Esophagus squamous epithelium (tissue), 5 donors: ENCODE measurements at regions not wholly inside any gene's neighbourhood (a gene's known extent, or its start where the extent isn't known, plus 50 kb on each side); places are given as distances from the start of the nearest gene placed in this dataset.
A peak's percentile ranks its signal among the peaks of the same experiment; 100 is the strongest.

Source experiments
- DNase-seq: peaks from one replicate; lab custom pipeline; 2025; lab: John Stamatoyannopoulos, UW
- H3K27ac ChIP-seq, 4 donors: fragments of 200-600 bp; sonication (generic); one replicate each; pipeline ENCODE4 v1.5.1; 2016 to 2019; ENCODE audit warnings: mild to moderate bottlenecking in 1 of 4
- H3K27me3 ChIP-seq, 4 donors: fragments of 200-600 bp; sonication (generic); 1 replicate in 3 of 4; 2 replicates in 1 of 4; pipeline versions ENCODE4 v1.5.1 to v1.6.0; 2017 to 2021; ENCODE audit warnings: antibody characterized with exemption in 1 of 4
- H3K36me3 ChIP-seq, 3 donors: fragments of 200-600 bp; sonication (generic); one replicate each; pipeline ENCODE4 v1.5.1; 2016 to 2019
- H3K4me1 ChIP-seq, 3 donors: fragments of 200-600 bp; sonication (generic); one replicate each; pipeline ENCODE4 v1.5.1; 2017 to 2019
- H3K4me3 ChIP-seq, 4 donors: fragments of 200-600 bp; sonication (generic); 1 replicate in 3 of 4; 2 replicates in 1 of 4; pipeline ENCODE4 v1.5.1; 2016 to 2019; ENCODE audit warnings: mild to moderate bottlenecking in 2 of 4, moderate library complexity in 1 of 4
- H3K9me3 ChIP-seq, 3 donors: fragments of 200-600 bp; sonication (generic); one replicate each; pipeline ENCODE4 v1.5.1; 2016 to 2019
- CTCF ChIP-seq, 6 experiments: fragments of 450-650 bp in 4 of 6; fragments of 200-600 bp in 2 of 6; sonication (generic) in 2 of 6; IDR thresholded peaks; one replicate each; pipeline ENCODE4 v1.5.1; 2016 to 2019; ENCODE audit warnings: antibody characterized with exemption in 6 of 6, mild to moderate bottlenecking in 4 of 6, moderate library complexity in 4 of 6
- POLR2A ChIP-seq, 4 donors: fragments of 450-650 bp; IDR thresholded peaks; one replicate each; pipeline ENCODE4 v1.6.1; 2017; ENCODE audit warnings: antibody characterized with exemption in 4 of 4, mild to moderate bottlenecking in 4 of 4, moderate library complexity in 3 of 4
- WGBS, 2 donors: methylation state at CpG; one replicate each; pipeline ENCODE4 v1.1.5; 2018; 5-methylcytosine and 5-hydroxymethylcytosine counted together
- intact Hi-C: fragments of 100-400 bp; cut with DNase I; formaldehyde crosslinking; loops from one replicate; pipeline ENCODE4 v1.15.0; 2022
- donor health status: DM: yes; HTN: yes; CAD: no.

DNA sequence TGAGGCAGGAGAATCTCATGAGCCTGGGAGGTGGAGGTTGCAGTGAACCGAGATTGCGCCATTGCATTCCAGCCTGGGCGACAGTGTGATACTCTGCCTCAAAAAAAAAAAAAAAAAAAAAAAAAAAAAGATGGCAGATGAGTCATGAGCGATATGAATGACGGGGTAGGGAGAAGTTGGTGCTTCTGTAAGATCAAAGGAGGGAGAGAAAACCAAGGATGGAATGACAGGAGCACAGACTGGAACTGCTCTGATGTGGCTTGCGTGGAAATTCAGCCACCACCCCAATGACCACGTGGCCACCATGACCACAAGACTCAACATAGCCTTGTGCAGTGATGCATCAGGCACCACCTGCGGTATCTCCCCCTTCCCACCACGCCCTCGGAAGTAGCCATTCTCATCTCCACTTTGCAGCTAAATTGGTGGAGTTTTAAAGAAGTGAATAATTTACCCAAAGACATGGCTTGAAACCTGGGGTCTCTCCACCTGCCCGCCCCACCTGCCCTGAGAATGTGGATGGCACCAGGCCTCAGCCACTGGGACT, 96.0 kb downstream of the ACKR3 start:
- Histone ChIP-seq H3K27ac (no peak overlapping the region), H3K27me3 (no peaks in the 10 kb centered on the region), H3K4me1 (peaks cover 0 to 33% (median 10%) of the 10 kb centered on the region in 3 donors), H3K36me3 (no peaks in the 10 kb centered on the region), H3K4me3 (no peak overlapping the region), H3K9me3 (peaks cover 0 to 8% (median 0%) of the 10 kb centered on the region in 3 donors)
- TF ChIP-seq CTCF (IDR thresholded peaks at IDR 0.05) (no peak), POLR2A (IDR thresholded peaks at IDR 0.05) (no peak)
- no peak for DNase-seq
- 68 to 69% methylated on average over 11 of the region's 11 CpGs for WGBS, 2 donors
- intact Hi-C loops, result no loop called here

DNA sequence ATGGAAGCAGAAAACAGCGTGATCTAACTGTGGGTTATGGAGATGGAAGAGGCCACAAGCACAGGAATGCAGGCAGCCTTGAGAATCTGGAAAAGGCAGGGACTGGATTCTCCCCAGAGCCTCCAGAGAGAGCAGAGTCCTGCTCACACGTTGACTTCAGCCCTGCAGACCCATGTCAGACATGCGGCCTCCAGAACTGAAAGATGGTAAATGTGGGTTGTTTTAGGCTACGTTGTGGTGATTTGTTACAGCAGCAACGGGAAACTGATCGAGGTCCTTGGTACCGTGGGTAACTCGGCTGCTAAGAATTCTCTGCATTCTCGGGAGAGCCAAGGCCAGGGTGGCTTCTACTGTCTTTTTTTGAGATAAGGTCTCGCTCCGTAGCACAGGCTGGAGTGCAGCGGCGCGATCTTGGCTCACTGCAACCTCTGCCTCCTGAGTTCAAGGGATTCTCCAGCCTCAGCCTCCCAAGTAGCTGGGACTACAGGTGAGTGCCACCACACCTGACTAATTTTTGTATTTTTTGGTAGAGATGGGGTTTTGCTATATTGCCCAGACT, 97.1 kb downstream of the ACKR3 start:
- no peak overlapping the region for H3K4me3 ChIP-seq
- H3K27ac ChIP-seq, result no peak overlapping the region
- no peaks in the 10 kb centered on the region for H3K36me3 ChIP-seq
- intact Hi-C loops, result no loop called here
- H3K4me1 ChIP-seq, result peaks cover 0 to 22% (median 0%) of the 10 kb centered on the region in 3 donors
- no peak for TF ChIP-seq POLR2A (IDR thresholded peaks at IDR 0.05)
- TF ChIP-seq CTCF (IDR thresholded peaks at IDR 0.05), result no peak
- no peaks in the 10 kb centered on the region for H3K27me3 ChIP-seq
- 88 to 96% methylated on average over 14 of the region's 14 CpGs for WGBS, 2 donors
- no peak for DNase-seq
- H3K9me3 ChIP-seq, result peaks cover 0 to 8% (median 0%) of the 10 kb centered on the region in 3 donors

- DNase-seq, result no peak
- peaks cover 0 to 17% (median 0%) of the 10 kb centered on the region in 3 donors for H3K4me1 ChIP-seq
- WGBS, 2 donors, result 90 to 93% methylated on average over 3 to 4 of the region's 4 CpGs
- no peaks in the 10 kb centered on the region for H3K36me3 ChIP-seq
- peaks cover 0 to 8% (median 0%) of the 10 kb centered on the region in 3 donors for H3K9me3 ChIP-seq
- intact Hi-C loops, result no loop called here
- no peaks in the 10 kb centered on the region for H3K27me3 ChIP-seq
- TF ChIP-seq POLR2A (IDR thresholded peaks at IDR 0.05) (no peak), CTCF (IDR thresholded peaks at IDR 0.05) (no peak)
- no peak overlapping the region for H3K27ac ChIP-seq
- H3K4me3 ChIP-seq, result no peak overlapping the region
Observed at GRCh38 chr2:236667526-236667925, 97.9 kb downstream of the ACKR3 start.

DNA sequence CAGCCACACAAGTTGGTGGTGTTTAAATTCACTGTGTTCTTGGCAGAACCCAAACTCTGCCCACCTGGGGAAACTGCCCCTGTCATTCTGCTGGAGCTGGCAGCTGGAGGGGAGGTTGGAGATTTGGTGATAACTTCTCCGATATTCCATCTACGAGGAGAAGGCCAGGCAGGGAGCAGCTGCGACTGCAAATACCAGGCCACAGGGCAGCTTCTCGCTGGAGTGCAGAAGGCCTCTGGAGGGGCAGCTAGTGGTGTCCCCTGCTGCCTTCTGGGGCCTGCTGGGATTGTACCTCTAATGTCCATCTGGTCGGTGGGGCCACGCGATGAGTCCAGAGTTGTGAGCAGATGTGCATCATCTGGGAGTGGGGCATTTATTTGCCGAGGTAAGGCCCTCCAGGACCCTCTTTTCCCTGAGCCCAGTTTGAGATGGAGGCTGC, 98.9 kb downstream of the ACKR3 start:
- Histone ChIP-seq H3K4me3 (no peak overlapping the region), H3K9me3 (peaks cover 0 to 8% (median 0%) of the 10 kb centered on the region in 3 donors), H3K27me3 (no peaks in the 10 kb centered on the region), H3K4me1 (peaks cover 0 to 7% (median 0%) of the 10 kb centered on the region in 3 donors), H3K27ac (no peak overlapping the region), H3K36me3 (no peaks in the 10 kb centered on the region)
- no peak for DNase-seq
- TF ChIP-seq CTCF (IDR thresholded peaks at IDR 0.05) (no peak), POLR2A (IDR thresholded peaks at IDR 0.05) (no peak)
- 98% methylated on average over 5 of the region's 8 CpGs; no CpG with 5 or more reads in 1 of the 2 donors for WGBS, 2 donors
- intact Hi-C loops, result no loop called here

- WGBS, 2 donors, result 83 to 93% methylated on average over 3 to 5 of the region's 6 CpGs
- H3K4me3 ChIP-seq, result no peak overlapping the region
- no peaks in the 10 kb centered on the region for H3K27me3 ChIP-seq
- peaks cover 0 to 3% (median 3%) of the 10 kb centered on the region in 3 donors for H3K4me1 ChIP-seq
- peak overlapping the region in 1 of 4 donors; percentile 22 for H3K27ac ChIP-seq
- intact Hi-C loops, result no loop called here
- TF ChIP-seq POLR2A (IDR thresholded peaks at IDR 0.05) (no peak), CTCF (IDR thresholded peaks at IDR 0.05) (no peak)
- no peaks in the 10 kb centered on the region for H3K36me3 ChIP-seq
- H3K9me3 ChIP-seq, result peaks cover 0 to 8% (median 0%) of the 10 kb centered on the region in 3 donors
- DNase-seq, result no peak
Observed at GRCh38 chr2:236670235-236670620, 100.6 kb downstream of the ACKR3 start.
